KOPT-K1 (cell line): ENCODE measurements at regions not wholly inside any gene's neighbourhood (a gene's known extent, or its start where the extent isn't known, plus 50 kb on each side); places are given as distances from the start of the nearest gene placed in this dataset.
A peak's percentile ranks its signal among the peaks of the same experiment; 100 is the strongest.
"Not testable (repeated sequence)": the region's sequence is repeated elsewhere in the genome, so short reads cannot be mapped to it uniquely, and the experiment has no call there.

Experiments
- H3K27ac ChIP-seq: fragments of 200-600 bp; sonication (generic); 2 replicates; pipeline ENCODE4 v1.5.1; 2016; ENCODE audit warnings: antibody characterized with exemption, mild to moderate bottlenecking, low read depth, low read length; ENCODE audit not compliant: poor library complexity, severe bottlenecking
- H3K36me3 ChIP-seq: fragments of 200-600 bp; sonication (generic); 2 replicates; pipeline ENCODE4 v1.5.1; 2017; ENCODE audit warnings: antibody characterized with exemption, mild to moderate bottlenecking, low read length, moderate library complexity; ENCODE audit not compliant: insufficient read depth
- H3K9me3 ChIP-seq: fragments of 200-600 bp; sonication (generic); 2 replicates; pipeline ENCODE4 v1.5.1; 2017; ENCODE audit warnings: antibody characterized with exemption, low read length, mild to moderate bottlenecking; ENCODE audit not compliant: insufficient read depth, poor library complexity, severe bottlenecking

GRCh38 chr16:86075488-86075785 is 176.5 kb downstream of the IRF8 start:
- Histone ChIP-seq H3K27ac (no peak overlapping the region), H3K36me3 (no peaks in the 10 kb centered on the region), H3K9me3 (no peaks in the 10 kb centered on the region)

- no peak overlapping the region for H3K27ac ChIP-seq
- no peaks in the 10 kb centered on the region for H3K36me3 ChIP-seq
- no peaks in the 10 kb centered on the region for H3K9me3 ChIP-seq
Measured at GRCh38 chr16:86075839-86076440, 177.0 kb downstream of the IRF8 start.

GRCh38 chr16:86076606-86077005 is 177.6 kb downstream of the IRF8 start:
- no peaks in the 10 kb centered on the region for H3K9me3 ChIP-seq
- no peaks in the 10 kb centered on the region for H3K36me3 ChIP-seq
- H3K27ac ChIP-seq: no peak overlapping the region

- Histone ChIP-seq H3K9me3 (no peaks in the 10 kb centered on the region), H3K36me3 (no peaks in the 10 kb centered on the region), H3K27ac (no peak overlapping the region)
Measured at GRCh38 chr16:86077243-86077940, 178.4 kb downstream of the IRF8 start.

GRCh38 chr16:86078121-86078600 is 179.2 kb downstream of the IRF8 start:
- H3K27ac ChIP-seq: no peak overlapping the region
- H3K9me3 ChIP-seq: no peaks in the 10 kb centered on the region
- H3K36me3 ChIP-seq: no peaks in the 10 kb centered on the region

GRCh38 chr16:86078711-86079110 is 179.7 kb downstream of the IRF8 start:
- not testable (repeated sequence) for H3K36me3 ChIP-seq, H3K27ac ChIP-seq, H3K9me3 ChIP-seq

GRCh38 chr16:86079255-86079885 is 180.4 kb downstream of the IRF8 start:
- Histone ChIP-seq H3K36me3 (no peaks in the 10 kb centered on the region), H3K9me3 (no peaks in the 10 kb centered on the region), H3K27ac (no peak overlapping the region)

- Histone ChIP-seq H3K9me3 (no peaks in the 10 kb centered on the region), H3K36me3 (no peaks in the 10 kb centered on the region)
Measured at GRCh38 chr16:86080131-86080875, 181.3 kb downstream of the IRF8 start.

GRCh38 chr16:86080982-86081381 is 182.0 kb downstream of the IRF8 start:
- no peaks in the 10 kb centered on the region for H3K9me3 ChIP-seq
- H3K36me3 ChIP-seq: no peaks in the 10 kb centered on the region
- no peak overlapping the region for H3K27ac ChIP-seq

More at GRCh38 chr16:86080131-86080875, 181.3 kb downstream of the IRF8 start:
- H3K27ac ChIP-seq: no peak overlapping the region

- Histone ChIP-seq H3K9me3 (no peaks in the 10 kb centered on the region), H3K36me3 (no peaks in the 10 kb centered on the region), H3K27ac (no peak overlapping the region)
Measured at GRCh38 chr16:86082418-86083030, 183.6 kb downstream of the IRF8 start.

GRCh38 chr16:86083382-86084002 is 184.5 kb downstream of the IRF8 start:
- Histone ChIP-seq H3K9me3 (no peaks in the 10 kb centered on the region), H3K27ac (no peak overlapping the region), H3K36me3 (no peaks in the 10 kb centered on the region)

GRCh38 chr16:86085161-86085611 is 186.2 kb downstream of the IRF8 start:
- Histone ChIP-seq H3K36me3 (no peaks in the 10 kb centered on the region), H3K9me3 (no peaks in the 10 kb centered on the region), H3K27ac (peak overlapping the region; percentile 84)

- peak overlapping the region; percentile 84 for H3K27ac ChIP-seq
- no peaks in the 10 kb centered on the region for H3K9me3 ChIP-seq
- no peaks in the 10 kb centered on the region for H3K36me3 ChIP-seq
Measured at GRCh38 chr16:86085795-86086194, 186.8 kb downstream of the IRF8 start.

- Histone ChIP-seq H3K36me3 (no peaks in the 10 kb centered on the region), H3K9me3 (no peaks in the 10 kb centered on the region), H3K27ac (peak overlapping the region; percentile 84)
Measured at GRCh38 chr16:86086471-86086870, 187.5 kb downstream of the IRF8 start.
